ENCODE measurements at regions not wholly inside any gene's neighbourhood (a gene's known extent, or its start where the extent isn't known, plus 50 kb on each side); places are given as distances from the start of the nearest gene placed in this dataset.

DNA sequence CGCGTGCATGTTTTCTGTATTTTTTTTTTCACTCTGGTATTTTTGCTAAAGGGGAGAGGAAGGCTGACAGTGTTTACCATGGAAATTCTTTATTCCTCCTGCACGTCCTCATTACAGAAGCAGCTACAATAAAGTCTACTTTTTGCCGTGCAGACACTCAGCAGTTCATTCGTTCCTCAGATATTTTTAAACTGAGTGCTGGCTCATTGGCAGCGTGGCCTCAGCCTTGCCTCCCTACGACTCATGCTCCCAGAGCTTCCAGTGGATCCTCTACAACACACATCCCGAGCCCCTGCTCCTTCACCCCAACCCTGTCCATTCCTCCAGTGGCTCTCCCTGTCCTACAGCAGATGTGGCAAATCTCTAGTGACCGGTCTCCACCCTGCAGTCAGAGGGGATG, 239.2 kb upstream of the ZMIZ1 start:
- TF ChIP-seq, protein P1, sequence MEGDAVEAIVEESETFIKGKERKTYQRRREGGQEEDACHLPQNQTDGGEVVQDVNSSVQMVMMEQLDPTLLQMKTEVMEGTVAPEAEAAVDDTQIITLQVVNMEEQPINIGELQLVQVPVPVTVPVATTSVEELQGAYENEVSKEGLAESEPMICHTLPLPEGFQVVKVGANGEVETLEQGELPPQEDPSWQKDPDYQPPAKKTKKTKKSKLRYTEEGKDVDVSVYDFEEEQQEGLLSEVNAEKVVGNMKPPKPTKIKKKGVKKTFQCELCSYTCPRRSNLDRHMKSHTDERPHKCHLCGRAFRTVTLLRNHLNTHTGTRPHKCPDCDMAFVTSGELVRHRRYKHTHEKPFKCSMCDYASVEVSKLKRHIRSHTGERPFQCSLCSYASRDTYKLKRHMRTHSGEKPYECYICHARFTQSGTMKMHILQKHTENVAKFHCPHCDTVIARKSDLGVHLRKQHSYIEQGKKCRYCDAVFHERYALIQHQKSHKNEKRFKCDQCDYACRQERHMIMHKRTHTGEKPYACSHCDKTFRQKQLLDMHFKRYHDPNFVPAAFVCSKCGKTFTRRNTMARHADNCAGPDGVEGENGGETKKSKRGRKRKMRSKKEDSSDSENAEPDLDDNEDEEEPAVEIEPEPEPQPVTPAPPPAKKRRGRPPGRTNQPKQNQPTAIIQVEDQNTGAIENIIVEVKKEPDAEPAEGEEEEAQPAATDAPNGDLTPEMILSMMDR (IDR thresholded peaks at IDR 0.05): no peak
- TF ChIP-seq POLR2A (IDR thresholded peaks at IDR 0.05): no peak
